Central memory CD8-positive, alpha-beta T cell (primary cell): ENCODE measurements at regions not wholly inside any gene's neighbourhood (a gene's known extent, or its start where the extent isn't known, plus 50 kb on each side); places are given as distances from the start of the nearest gene placed in this dataset.

ENCODE experiments used
- ATAC-seq: fragments of 150-1000 bp; cut with Tn5 transposase; replicated peaks from 2 replicates; pipeline ENCODE4 v1.10.0; 2022; ENCODE audit warnings: mild to moderate bottlenecking, moderate FRiP score, moderate number of reproducible peaks; ENCODE audit not compliant: poor library complexity, severe bottlenecking; ENCODE audit errors: extremely low read depth
- DNase-seq, 2 donors: peaks; one replicate each; pipeline ENCODE4 v3.0.0; 2021; ENCODE audit warnings: low spot score in 2 of 2
- H3K27ac Mint-ChIP-seq: one replicate; pipeline ENCODE4 v1.8.0; 2022; ENCODE audit warnings: low read depth, mild to moderate bottlenecking, moderate library complexity, mixed read lengths
- H3K27me3 Mint-ChIP-seq: one replicate; pipeline ENCODE4 v1.8.0; 2022; ENCODE audit warnings: mixed read lengths
- H3K36me3 Mint-ChIP-seq: one replicate; pipeline ENCODE4 v1.8.0; 2022; ENCODE audit warnings: mild to moderate bottlenecking, moderate library complexity, mixed read lengths; ENCODE audit not compliant: insufficient read depth
- H3K4me1 Mint-ChIP-seq: one replicate; pipeline ENCODE4 v1.8.0; 2022; ENCODE audit warnings: mixed read lengths
- H3K4me3 Mint-ChIP-seq: one replicate; pipeline ENCODE4 v1.8.0; 2022; ENCODE audit warnings: mild to moderate bottlenecking, moderate library complexity, mixed read lengths
- H3K9me3 Mint-ChIP-seq: one replicate; pipeline ENCODE4 v1.8.0; 2022; ENCODE audit warnings: mixed read lengths

DNA sequence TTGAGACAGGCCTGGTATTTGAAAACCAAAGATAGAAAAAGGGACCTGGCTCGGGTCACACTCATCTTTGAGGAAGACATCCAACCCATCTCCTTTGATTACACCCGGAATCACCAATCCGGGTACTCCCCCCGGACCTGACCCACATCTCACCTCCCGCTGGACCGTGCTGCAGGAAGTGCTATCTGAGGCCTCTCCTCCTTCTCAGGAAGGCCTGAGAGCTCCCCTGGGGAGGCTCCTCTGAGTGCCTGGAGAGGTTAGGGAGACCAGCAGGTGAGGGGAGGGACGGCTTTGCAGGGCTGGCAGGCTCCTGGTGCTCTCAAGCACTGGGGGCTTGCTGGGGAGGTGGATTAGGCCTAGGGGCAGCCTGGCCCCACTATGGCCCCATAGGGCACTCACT, 170.9 kb downstream of the ACKR3 start:
- Mint-ChIP-seq H3K27ac (no peak overlapping the region), H3K4me3 (no peak overlapping the region), H3K9me3 (no peaks in the 10 kb centered on the region), H3K4me1 (no peaks in the 10 kb centered on the region), H3K36me3 (no peaks in the 10 kb centered on the region), H3K27me3 (peaks cover 23% of the 10 kb centered on the region)
- DNase-seq (no peak), ATAC-seq (no peak)

DNA sequence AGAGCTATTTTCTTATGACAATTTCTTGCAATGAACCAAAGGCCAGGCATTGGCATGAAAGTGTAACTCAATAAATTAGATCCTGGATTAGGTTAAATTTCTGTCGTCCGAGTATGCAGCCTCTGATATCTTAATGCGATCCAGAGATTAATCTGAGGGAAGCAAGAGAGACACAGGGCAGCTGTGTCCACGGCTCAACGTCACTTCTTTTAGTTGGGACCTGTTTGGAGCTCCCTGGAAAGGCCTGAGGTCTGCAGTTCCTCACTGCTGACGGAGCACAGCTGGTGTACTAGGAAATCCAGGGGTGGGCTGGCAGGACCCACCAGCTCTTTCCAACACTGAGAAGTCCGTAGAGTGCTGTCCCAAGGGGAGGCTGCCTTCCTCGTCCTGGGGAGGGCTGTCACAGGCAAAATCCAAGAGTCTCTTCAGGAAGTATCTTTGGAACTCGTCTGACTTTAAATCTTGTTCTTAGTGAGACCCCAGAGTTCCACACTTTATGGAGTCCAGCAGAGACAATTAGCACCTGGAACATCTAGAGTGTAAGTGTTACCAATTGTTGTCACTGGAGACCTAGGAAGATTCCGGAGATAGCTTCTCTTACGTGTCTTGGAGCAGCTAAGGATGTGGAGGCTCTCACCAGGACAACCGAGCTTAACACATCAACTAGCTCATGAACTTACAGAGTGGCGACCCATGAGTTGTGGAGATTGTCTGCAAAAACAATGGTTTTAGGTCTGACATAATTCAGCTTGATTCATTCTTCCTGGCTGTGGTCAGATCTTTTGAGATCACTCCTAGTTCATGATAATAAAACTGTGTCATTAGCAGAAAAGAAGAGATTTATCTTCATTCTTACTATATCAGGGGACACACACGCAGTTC, 173.7 kb downstream of the ACKR3 start:
- H3K36me3 Mint-ChIP-seq = no peaks in the 10 kb centered on the region
- H3K27me3 Mint-ChIP-seq = peaks cover 37% of the 10 kb centered on the region
- no peak for ATAC-seq
- no peak overlapping the region for H3K27ac Mint-ChIP-seq
- no peaks in the 10 kb centered on the region for H3K4me1 Mint-ChIP-seq
- no peak overlapping the region for H3K4me3 Mint-ChIP-seq
- no peak for DNase-seq
- H3K9me3 Mint-ChIP-seq = no peaks in the 10 kb centered on the region

DNA sequence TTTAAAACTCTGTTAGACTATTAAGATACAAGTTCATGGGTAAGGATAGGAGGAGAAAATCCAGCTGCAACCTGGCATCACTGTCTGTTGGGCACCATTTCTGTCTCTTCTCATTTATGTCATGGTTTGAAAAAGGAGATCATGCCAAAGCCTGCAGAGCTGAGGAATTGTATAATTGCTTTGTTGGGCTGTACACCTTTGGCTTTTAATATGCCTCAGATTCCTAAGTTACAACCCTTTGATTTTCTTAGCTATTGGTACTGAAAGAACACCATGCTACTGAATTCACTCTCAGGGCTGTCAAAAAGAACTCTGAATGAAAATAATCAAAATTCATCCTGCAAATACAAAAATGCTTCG, 174.3 kb downstream of the ACKR3 start:
- Mint-ChIP-seq H3K4me1 (no peaks in the 10 kb centered on the region), H3K9me3 (no peaks in the 10 kb centered on the region)

DNA sequence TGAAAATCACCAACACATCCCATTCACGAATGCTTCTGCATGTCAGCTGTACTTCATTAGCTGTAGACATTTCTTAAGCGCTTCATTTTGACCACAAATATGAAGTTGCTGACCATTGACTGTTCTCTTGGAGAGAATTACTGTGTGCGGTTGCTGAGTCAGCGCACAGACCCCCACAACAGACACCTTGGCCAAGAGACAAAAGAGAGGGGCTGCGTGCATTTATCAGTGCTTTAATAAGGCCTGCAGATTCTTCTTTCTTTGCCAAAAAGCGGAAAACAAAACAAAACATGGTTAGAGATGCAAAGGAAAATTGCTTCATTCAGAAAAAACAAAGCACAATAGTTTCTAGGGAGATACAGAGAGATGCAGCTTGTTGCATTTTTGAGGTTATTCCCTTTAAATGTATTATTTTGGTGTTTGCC, 174.7 kb downstream of the ACKR3 start:
- H3K36me3 Mint-ChIP-seq = no peaks in the 10 kb centered on the region
- H3K4me1 Mint-ChIP-seq = no peaks in the 10 kb centered on the region
- peaks cover 45% of the 10 kb centered on the region for H3K27me3 Mint-ChIP-seq
- H3K4me3 Mint-ChIP-seq = no peak overlapping the region
- H3K9me3 Mint-ChIP-seq = no peaks in the 10 kb centered on the region
- DNase-seq (no peak), ATAC-seq (no peak)
- no peak overlapping the region for H3K27ac Mint-ChIP-seq

More for the DNA sequence above, 174.3 kb downstream of the ACKR3 start:
- H3K36me3 Mint-ChIP-seq = no peaks in the 10 kb centered on the region
- H3K27ac Mint-ChIP-seq = no peak overlapping the region
- DNase-seq (no peak), ATAC-seq (no peak)
- no peak overlapping the region for H3K4me3 Mint-ChIP-seq
- H3K27me3 Mint-ChIP-seq = peaks cover 41% of the 10 kb centered on the region

DNA sequence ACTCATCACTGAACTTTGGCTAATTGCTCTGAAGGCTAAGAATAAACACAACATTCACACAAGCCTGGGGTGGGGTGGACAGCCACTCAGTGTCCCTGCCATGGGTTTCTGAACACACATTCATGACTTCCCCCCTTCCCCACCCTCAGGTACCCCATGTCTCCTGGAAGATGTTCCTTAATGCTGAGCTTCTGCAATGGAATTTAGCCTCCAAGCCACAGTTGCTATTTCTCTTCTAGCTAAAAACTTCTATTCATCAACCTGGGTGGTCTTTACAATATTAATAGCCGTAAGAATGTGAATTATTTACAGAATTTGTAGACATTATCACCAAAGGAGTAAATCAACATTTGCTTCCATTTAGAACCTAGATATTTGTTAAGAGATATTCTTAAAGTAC, 175.1 kb downstream of the ACKR3 start:
- Mint-ChIP-seq H3K9me3 (no peaks in the 10 kb centered on the region), H3K4me3 (no peak overlapping the region), H3K27me3 (peaks cover 49% of the 10 kb centered on the region), H3K36me3 (no peaks in the 10 kb centered on the region), H3K27ac (no peak overlapping the region), H3K4me1 (no peaks in the 10 kb centered on the region)
- DNase-seq = no peak
- ATAC-seq = no peak

DNA sequence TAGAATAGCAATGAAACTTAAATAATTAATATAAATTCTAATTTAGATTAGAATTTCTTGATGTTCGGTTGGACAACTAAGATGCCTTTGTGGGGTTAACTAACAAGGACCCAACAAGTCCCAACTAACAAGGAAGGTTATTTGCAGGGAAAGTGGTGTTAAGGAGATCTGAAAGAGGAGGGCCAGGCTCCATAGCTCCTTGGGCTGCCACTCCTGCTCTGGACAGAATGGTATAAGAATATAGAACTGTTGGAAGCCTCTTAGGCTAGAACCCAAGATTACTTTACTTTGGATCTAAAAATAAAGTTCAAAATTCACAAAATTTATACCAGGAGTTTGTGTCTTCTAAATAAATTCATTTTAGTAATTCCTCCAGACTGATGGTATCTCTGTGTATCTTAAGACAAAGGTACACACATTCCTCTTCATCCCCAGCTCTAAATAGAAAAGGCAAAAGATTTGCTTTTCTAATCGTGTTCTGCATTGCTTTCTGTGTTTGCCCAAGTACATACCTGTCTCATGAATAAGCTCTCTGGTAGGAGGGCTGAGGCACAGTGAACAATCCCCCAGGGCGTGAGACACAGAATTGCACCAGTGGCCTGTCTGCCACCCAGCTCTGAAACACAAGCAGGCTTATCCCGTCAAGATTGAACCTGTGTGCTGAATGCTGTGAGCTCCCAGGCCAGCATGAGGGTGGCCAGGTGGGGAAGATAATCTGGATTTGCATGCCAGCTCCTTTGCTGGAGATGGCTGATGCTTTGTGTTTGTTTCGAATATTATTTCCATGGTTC, 176.0 kb downstream of the ACKR3 start:
- ATAC-seq = no peak
- Mint-ChIP-seq H3K36me3 (no peaks in the 10 kb centered on the region), H3K4me3 (no peak overlapping the region), H3K27me3 (peaks cover 58% of the 10 kb centered on the region), H3K9me3 (no peaks in the 10 kb centered on the region), H3K4me1 (no peaks in the 10 kb centered on the region), H3K27ac (no peak overlapping the region)
- DNase-seq = no peak

DNA sequence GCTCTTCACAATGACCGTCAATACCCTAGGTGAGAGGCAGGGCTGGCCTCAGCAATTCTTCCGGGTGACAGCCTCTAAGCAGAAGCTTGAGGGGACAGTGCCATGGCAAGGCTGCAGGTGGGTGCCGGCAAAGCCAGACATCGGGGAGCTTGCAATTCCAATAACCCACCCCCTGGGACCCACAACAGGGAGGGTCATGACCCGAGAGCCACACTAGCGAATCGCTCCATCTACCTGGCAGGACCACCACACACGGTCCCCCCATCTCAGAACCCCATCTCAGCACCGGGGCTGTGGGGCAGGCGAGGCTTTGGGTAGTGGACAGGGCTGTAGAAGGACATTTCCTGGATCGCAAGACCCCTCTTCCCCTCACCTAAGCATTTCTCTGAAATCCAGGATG, 177.2 kb downstream of the ACKR3 start:
- Mint-ChIP-seq H3K9me3 (no peaks in the 10 kb centered on the region), H3K4me1 (no peaks in the 10 kb centered on the region), H3K27ac (no peak overlapping the region), H3K36me3 (no peaks in the 10 kb centered on the region), H3K27me3 (peaks cover 71% of the 10 kb centered on the region), H3K4me3 (no peak overlapping the region)
- DNase-seq (no peak), ATAC-seq (no peak)

DNA sequence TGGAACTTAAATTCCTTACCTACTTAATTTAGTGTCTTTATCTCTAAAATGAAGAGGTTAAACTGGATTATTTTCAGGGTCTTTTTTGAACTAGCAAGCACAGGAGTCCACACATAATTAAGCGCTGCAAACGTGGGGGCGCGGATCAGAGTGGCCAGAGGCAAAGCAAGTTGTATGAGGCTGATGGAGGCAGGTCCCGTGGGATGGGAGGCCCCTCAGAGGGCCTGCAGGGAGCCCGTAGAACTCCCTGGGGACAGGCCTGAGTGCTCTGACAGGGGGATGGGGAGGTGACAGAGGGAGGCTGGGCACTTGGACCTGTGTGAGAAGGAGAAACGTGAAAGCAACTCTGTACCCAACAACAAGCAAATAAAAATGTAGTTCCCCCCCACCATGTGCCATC, 177.8 kb downstream of the ACKR3 start:
- Mint-ChIP-seq H3K4me1 (no peaks in the 10 kb centered on the region), H3K36me3 (no peaks in the 10 kb centered on the region)

DNA sequence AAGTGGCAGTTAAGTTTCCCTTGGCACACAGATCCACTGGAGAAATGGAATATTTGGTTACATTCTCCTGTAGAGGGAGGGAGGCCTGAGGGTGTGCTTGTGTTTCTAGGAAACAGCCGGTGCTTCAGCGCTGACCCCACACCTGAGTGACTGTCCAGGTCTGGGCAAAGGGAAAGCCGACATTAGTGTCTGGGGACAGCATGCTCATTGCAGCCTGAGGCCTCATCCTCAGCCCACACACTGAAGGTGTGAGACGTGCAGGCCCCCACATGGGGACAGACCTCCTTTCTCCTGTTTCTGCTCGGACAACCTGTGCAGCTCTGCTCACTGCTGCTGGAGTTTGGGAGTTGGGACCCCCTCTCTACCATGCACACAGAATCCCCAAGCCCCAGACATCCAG, 178.3 kb downstream of the ACKR3 start:
- Mint-ChIP-seq H3K4me3 (no peak overlapping the region), H3K27ac (no peak overlapping the region), H3K4me1 (no peaks in the 10 kb centered on the region), H3K9me3 (no peaks in the 10 kb centered on the region), H3K27me3 (peaks cover 73% of the 10 kb centered on the region), H3K36me3 (no peaks in the 10 kb centered on the region)
- ATAC-seq (no peak), DNase-seq (no peak)

More for the DNA sequence above, 177.8 kb downstream of the ACKR3 start:
- Mint-ChIP-seq H3K4me3 (no peak overlapping the region), H3K27me3 (peaks cover 71% of the 10 kb centered on the region), H3K27ac (no peak overlapping the region), H3K9me3 (no peaks in the 10 kb centered on the region)
- no peak for ATAC-seq
- no peak for DNase-seq

DNA sequence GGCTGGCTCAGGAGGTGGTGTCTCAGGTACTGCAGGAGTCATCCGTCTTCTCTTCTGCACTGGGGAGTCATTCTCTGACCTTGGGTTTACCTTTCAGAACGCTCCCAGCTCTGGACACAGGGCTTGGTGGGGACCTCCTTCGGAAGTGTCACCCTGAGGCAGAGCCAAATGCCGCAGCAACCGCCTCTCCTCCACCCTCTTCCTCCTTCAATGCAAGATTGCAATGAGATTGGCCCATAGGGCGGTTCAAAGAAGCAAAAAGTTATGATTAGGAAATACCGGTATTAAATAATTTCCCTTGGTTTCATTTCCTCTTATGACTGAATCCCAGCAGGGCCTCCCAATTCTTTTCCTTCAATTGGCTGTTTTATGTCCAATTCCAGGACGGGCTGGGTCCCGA, 178.8 kb downstream of the ACKR3 start:
- H3K36me3 Mint-ChIP-seq = no peaks in the 10 kb centered on the region
- H3K27me3 Mint-ChIP-seq = peaks cover 77% of the 10 kb centered on the region
- no peaks in the 10 kb centered on the region for H3K4me1 Mint-ChIP-seq
- DNase-seq = no peak
- H3K27ac Mint-ChIP-seq = no peak overlapping the region
- H3K4me3 Mint-ChIP-seq = no peak overlapping the region
- ATAC-seq = no peak
- no peaks in the 10 kb centered on the region for H3K9me3 Mint-ChIP-seq

DNA sequence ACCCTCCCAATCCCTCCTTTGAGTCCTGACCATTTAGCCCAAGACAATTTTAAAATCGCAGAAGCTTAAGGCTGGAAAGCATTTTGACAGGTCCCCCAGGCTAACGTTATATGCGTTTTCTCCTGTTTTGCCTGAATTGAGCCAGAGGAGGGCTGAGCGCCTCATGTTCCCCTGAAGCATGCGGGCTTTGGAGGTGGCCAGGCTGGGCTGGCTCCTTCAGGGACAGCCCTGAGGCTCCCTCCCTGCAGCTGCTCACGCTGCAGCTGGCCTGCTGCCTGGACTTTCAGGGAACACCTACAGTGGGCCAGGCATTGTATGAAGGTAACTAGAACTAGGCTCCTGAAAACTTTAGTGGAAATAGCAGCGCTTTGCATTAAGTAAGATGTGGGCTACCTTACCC, 179.2 kb downstream of the ACKR3 start:
- Mint-ChIP-seq H3K36me3 (no peaks in the 10 kb centered on the region), H3K27me3 (peaks cover 81% of the 10 kb centered on the region), H3K9me3 (no peaks in the 10 kb centered on the region), H3K4me1 (no peaks in the 10 kb centered on the region), H3K27ac (no peak overlapping the region), H3K4me3 (no peak overlapping the region)
- DNase-seq (no peak), ATAC-seq (no peak)

DNA sequence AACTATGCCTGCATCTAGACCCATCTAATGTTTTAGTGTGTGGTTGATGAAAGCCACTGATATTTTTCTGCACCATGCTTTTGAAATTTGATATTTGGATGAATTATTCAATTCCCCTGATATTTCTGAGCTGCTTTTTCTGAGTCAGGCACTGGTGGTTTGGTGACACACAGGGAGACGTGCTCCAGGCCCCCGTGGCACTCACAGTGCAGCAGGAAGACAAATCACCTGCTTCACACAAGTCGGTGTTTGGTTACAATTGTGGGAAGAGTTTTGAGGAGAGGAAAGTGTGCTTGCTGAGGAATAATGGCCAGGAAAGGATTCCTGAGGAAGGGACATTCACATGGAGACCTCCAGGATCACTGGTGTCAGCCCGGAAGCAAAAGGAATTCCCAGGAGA, 179.7 kb downstream of the ACKR3 start:
- H3K27ac Mint-ChIP-seq = no peak overlapping the region
- H3K9me3 Mint-ChIP-seq = no peaks in the 10 kb centered on the region
- no peak overlapping the region for H3K4me3 Mint-ChIP-seq
- DNase-seq (no peak), ATAC-seq (no peak)
- no peaks in the 10 kb centered on the region for H3K4me1 Mint-ChIP-seq
- no peaks in the 10 kb centered on the region for H3K36me3 Mint-ChIP-seq
- peaks cover 78% of the 10 kb centered on the region for H3K27me3 Mint-ChIP-seq

DNA sequence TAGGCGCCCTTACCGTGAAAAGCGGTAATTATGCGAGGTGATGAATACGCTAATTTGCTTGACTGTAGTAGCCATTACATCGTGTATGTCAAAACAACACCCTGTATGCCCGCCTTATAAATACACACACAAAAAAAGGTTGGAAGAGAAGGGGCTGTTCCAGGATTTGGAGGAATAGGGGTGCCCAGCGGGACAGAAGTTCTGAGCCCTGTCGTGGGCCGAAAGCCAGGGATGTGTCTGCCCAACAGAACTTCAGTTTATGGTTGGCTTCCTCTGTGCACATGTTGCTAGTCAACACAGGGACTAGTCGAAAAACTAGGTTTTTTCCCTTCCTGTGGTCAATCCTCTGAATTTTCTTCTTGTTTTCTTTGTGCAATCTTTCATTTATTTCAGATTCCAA, 182.5 kb downstream of the ACKR3 start:
- ATAC-seq (no peak), DNase-seq (no peak)
- Mint-ChIP-seq H3K9me3 (no peaks in the 10 kb centered on the region), H3K4me3 (no peak overlapping the region), H3K4me1 (no peaks in the 10 kb centered on the region), H3K27me3 (peaks cover 60% of the 10 kb centered on the region), H3K36me3 (no peaks in the 10 kb centered on the region), H3K27ac (no peak overlapping the region)
